D341Med (cell line): ENCODE measurements at regions not wholly inside any gene's neighbourhood (a gene's known extent, or its start where the extent isn't known, plus 50 kb on each side); places are given as distances from the start of the nearest gene placed in this dataset.
"Not testable (repeated sequence)": the region's sequence is repeated elsewhere in the genome, so short reads cannot be mapped to it uniquely, and the experiment has no call there.

Experiments used
- DNase-seq: peaks from one replicate; pipeline ENCODE4 v3.0.0; 2012; ENCODE audit warnings: low spot score

DNA sequence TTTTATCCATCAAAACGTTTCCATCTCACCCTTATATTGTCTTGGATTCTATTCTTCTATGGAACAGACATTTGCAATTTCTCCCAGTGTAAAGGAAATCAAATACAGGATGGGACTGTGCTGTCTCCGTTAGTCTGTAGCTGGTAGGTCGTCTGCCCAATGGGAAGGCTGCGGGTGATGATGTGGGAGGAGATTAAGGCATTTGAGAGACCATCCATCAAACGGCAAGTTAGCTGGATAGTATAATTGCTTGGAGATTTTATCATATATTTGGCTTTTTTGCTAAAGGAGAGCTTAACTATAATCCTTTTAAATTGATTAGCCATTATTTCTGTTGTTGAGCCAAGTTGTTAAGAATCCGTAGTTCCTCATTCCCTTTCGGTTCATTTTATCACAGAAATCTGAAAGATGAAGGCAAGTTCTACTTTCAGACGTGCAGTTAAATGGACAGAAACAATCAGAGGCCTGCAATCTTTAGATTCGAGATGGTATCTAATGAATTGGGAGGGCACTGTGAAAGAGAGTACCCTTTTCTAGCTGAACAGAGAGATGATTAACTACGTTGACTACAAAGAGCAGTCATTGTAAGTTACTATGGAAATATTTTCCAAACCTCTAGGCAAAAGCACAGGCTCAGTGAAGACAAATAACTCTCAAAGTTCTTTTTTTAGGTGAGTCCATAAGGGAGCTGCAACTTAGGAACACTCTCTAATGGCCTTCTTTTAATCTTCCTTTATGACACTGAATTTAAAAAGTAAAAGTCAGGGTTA, 253.3 kb upstream of the KIAA1217 start:
- DNase-seq = no peak

GRCh38 chr10:23965123-23965522, 243.8 kb upstream of the KIAA1217 start:
- no peak for DNase-seq

DNA sequence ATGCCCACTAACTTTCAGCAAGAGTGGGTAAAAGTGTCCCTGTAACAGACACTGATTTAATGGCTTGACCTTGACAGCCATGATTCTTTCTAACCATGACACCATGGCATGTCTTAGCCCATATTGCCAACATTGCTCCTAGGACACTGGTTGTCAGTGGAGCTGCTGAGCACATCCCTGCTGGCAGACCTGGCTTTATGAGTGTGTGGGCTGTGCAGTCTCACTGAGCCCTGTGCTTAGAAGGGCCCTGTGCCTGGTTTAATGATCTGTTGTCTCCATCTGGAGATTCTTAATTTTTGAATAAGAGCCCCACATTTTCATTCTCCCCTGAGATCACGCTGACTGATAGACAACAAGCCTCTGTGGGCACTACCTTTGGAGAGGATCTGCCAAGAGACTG, 243.1 kb upstream of the KIAA1217 start:
- no peak for DNase-seq

DNA sequence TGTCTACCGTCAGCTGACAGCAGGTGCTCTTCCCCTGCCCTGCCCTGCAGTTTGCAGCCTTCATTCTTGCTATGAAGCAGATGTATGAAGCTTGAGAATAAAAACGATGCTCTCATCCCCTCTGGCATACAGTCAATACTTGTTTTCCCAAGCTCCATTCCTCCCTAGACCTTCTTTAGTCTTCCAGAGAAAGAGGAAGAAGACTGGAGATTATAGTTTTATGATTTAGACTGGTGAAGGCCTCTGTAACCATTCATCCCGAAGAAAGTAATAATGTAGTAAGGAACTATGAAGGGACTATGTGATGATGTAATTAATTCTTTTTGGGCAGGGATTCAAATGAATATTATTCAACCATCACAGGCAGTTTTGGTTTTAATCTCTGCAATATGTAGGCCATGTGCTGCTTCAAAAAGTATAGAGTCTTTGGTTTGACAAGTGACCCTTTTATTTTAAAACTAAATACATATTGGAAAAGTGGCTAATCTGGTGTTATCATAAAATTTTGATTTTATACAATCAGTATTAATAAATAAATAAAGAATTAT, 242.4 kb upstream of the KIAA1217 start:
- no peak for DNase-seq

- no peak for DNase-seq
Observed at GRCh38 chr10:23968301-23968700, 240.6 kb upstream of the KIAA1217 start.

DNA sequence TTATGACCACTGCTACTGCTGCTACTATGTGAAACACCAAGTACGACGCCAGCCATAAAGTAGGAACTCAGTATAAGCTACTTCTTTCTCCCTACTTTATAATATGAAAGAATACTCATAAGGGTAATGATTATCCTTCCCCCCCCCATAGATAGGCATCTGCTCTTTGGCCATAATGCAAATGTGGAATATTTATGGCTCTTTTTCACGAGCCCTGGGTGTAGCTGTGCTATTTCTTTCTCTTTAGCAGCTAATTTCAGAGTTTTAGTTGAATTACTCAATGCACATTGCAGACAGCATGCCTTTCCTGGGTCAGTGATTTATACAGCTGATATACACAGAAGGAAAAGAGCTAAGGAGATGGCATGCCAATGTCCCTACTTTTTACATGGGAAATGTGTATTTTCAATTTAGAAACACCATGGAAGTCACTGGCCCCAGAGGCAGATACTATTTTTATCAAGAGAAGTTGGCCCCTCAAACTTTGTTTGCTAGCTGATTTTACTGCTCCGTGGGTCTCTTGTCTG, 234.1 kb upstream of the KIAA1217 start:
- no peak for DNase-seq

- DNase-seq = no peak
Observed at GRCh38 chr10:23975431-23975830, 233.5 kb upstream of the KIAA1217 start.

DNA sequence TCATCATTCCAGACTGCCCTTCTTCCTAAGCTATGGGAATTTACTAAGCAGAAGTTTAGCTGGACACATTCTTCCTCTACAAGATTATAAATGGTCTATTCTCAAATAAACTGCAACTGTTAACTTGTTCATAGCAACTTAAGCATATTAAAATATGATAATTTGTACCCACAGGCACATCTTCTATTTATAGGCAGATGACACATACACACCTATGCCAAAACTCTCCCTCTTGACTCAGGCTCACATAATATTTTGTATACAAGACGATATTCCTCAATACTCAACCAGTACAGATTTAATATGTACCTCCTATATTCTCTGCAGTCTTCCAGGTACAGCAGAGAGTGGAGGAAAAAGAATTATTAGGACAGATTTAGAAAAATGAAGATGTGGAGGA, 232.7 kb upstream of the KIAA1217 start:
- DNase-seq = no peak

GRCh38 chr10:23978317-23978716, 230.6 kb upstream of the KIAA1217 start:
- DNase-seq = no peak

DNA sequence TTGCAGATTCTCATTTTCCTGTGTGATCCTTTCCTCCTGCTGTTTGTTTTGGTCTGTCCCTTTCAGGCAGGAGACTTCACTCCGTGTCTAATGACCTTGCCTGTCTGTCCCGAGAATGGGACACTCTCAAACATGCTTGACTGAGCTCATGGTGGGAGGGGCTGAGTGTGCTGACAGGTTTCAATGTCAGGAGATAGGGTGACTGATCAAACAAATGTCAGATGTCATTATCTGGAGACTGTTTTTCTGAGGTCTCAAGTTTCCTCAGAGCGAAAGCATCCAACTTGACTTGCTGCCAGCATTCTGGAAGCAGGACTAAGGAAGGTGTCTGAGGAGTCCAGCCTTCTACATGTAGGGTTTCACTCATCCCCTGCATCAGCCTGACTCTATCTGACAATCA, 228.8 kb upstream of the KIAA1217 start:
- no peak for DNase-seq

DNA sequence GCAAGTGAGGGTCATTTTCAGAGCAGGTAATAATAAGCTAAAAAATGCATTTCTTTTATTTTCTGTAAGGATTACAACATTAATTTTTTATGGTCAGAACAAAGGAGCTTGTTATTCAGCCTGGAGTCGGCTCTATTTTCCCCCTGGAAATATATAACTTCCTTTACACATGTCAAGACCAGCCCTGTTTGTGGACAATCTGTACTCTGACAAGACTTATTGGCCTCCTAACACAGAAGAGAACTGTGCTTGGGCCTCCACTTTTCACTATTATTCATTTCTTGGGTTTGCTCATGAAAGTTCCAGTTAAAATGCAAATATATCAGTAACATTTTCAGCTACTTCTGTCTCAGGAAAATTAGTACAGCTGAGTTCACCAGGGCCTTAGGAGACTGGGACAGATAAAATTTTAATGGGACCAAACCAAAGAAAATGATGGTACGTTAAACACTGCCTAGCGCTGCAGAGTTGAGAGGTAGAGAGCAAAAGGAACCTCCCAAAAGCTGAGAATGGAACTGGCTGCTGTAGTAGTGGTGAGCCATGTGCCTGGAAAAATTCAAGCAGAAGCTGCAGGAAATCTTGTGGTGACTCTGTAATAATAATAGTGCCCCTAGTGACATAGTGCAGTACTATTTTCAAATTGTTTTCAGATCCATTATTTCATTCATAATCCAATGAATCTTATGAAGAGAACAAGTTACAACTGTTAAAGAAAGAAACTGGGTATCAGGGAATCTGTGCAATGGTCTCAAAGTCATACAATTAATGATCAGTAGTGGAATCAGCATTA, 227.2 kb upstream of the KIAA1217 start:
- DNase-seq = no peak

DNA sequence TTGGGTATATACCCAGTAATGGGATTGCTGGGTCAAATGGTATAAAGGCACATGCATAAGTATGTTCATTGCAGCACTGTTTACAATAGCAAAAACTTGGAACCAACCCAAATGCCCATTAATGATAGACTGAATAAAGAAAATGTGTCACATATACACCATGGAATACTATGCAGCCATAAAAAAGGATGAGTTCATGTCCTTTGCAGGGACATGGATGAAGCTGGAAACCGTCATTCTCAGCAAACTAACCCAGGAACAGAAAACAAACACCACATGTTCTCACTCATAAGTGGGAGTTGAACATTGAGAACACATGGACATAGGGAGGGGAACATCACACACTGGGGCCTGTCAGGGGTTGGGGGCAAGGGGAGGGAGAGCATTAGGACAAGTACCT, 224.5 kb upstream of the KIAA1217 start:
- not testable (repeated sequence) for DNase-seq

- no peak for DNase-seq
Observed at GRCh38 chr10:23988006-23988405, 220.9 kb upstream of the KIAA1217 start.

GRCh38 chr10:23994459-23995046, 214.4 kb upstream of the KIAA1217 start:
- peak; percentile 59 for DNase-seq

DNA sequence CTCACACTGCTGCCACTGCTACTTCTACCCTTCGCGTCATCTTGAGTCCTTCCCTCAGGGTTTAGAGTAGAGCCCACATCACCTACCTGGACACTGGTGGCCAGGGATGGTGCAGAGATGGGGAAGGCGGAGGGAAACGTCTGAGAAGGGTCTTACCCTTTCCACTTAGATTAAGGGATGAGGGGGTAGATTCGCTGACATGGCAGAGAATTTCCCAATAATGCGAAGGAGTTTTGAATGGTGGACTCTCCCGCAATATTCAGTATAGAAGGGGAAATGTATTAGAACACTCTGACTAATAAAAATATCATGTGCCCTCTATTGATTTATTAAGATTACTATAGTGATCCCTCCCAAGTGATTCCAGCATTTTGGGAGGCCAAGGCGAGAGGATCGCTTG, 209.5 kb upstream of the KIAA1217 start:
- no peak for DNase-seq

DNA sequence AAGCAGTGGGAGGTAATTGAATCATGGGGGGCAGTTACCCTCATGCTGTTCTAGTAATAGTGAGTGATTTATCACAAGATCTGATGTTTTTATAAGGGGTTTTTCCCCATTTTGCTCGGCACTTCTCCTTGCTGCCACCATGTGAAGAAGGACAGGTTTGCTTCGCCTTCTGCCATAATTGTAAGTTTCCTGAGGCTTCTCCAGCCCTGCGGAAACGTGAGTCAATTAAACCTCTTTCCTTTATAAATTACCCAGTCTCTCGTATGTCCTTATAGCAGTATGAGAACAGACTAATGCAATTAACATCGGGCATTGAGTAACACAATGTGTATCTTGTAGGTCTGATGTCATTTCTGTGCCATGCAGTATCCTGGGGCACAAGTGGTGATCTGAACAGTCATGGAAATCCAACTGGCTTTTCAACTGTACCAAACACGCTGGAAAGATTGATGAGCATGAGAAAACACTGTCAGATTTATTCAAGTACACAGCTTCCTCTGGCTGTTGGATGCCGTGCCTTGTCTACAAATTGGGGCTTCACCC, 208.6 kb upstream of the KIAA1217 start:
- DNase-seq = no peak

- DNase-seq = no peak
Observed at GRCh38 chr10:24006741-24007140, 202.2 kb upstream of the KIAA1217 start.

DNA sequence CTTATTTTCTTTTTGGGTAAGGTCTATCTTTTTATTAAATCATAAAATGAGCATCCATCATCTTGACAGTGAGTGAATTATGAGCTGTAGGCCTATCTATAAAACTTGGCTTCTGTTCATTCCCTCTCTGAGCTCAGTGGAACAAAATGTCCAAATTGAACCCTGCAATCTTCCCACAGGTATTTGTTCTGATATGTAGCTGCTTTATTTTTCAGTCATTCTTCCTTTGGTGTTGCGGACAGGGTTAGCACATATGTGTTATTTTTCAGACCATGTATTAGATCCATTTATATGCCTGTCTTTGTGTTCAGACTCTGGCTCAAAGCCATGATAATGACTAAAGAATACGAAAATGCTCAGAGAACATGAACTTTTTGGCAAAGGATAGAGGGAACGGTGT, 201.6 kb upstream of the KIAA1217 start:
- DNase-seq = no peak

DNA sequence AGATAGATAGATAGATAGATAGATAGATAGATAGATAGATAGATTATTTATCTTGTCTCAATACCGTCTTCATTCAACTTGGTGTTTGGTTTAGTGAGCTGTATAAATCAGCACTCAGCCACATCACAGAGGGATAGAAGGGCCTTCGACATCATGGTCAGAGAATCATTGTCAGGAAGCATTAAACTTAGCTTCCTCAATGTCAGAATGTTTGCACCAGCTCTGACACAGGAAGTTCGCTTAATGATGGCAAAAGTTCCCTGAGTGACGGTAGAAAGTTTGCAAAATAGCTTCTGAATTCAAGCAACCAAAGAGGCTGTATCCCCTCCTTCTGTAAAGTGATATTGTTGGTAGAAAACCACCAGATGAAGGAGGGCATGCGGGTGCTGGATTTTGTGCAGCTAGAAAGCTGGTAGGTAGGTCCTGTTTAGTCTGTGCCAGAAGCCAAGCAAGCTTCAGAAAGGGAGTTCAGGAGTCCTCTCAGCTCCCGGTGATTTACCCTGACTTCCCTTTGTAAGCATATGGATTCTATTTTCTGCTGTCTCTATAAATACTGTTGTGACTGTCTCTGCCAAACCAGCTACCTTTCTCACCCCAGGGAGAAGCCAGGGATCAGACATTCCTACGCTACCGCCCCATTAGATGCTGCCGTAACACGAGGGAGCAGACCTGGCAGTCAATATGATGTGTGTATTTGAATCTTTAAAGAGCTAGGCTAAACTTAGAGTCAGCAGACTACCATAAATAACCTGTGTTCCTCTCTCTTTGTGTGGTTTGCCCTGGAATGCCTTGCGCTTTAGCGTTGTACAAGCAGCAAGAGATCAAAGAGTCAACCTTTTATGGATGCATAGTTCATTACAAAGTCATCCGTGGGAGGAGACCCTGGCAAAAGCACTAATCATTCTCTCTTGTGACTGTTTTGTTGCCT, 200.5 kb upstream of the KIAA1217 start:
- no peak for DNase-seq

GRCh38 chr10:24009115-24009514, 199.8 kb upstream of the KIAA1217 start:
- DNase-seq = no peak

- no peak for DNase-seq
Observed at GRCh38 chr10:24009736-24010135, 199.2 kb upstream of the KIAA1217 start.
